ENCODE measurements at regions not wholly inside any gene's neighbourhood (a gene's known extent, or its start where the extent isn't known, plus 50 kb on each side); places are given as distances from the start of the nearest gene placed in this dataset.

DNA sequence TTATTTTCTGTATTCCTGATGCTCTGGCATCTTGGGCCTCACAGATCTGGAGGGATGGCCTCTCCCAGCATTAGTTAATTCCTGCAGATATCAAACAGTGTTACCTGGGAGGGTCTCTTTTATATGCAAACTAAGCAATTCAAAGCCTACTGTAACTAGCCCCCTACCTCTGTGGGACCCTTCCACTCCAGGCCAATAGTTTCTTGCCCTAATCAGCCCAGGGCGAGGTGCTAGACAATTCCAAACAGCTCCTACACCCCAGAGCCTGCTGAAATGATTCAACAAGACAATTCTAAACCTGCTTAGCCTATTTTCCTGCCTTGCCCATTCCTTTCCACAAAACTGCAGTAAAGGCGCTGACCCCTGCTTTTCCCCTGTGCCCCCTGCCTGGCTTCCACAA, 106.6 kb upstream of the IGSF10 start:
- TF ChIP-seq, protein P1, sequence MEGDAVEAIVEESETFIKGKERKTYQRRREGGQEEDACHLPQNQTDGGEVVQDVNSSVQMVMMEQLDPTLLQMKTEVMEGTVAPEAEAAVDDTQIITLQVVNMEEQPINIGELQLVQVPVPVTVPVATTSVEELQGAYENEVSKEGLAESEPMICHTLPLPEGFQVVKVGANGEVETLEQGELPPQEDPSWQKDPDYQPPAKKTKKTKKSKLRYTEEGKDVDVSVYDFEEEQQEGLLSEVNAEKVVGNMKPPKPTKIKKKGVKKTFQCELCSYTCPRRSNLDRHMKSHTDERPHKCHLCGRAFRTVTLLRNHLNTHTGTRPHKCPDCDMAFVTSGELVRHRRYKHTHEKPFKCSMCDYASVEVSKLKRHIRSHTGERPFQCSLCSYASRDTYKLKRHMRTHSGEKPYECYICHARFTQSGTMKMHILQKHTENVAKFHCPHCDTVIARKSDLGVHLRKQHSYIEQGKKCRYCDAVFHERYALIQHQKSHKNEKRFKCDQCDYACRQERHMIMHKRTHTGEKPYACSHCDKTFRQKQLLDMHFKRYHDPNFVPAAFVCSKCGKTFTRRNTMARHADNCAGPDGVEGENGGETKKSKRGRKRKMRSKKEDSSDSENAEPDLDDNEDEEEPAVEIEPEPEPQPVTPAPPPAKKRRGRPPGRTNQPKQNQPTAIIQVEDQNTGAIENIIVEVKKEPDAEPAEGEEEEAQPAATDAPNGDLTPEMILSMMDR (IDR thresholded peaks at IDR 0.05; ENCODE audit: low read depth, low read length) = no peak
- no peak for TF ChIP-seq POLR2A (IDR thresholded peaks at IDR 0.05; ENCODE audit: extremely low read depth, insufficient read length)
- TF ChIP-seq, protein P2, sequence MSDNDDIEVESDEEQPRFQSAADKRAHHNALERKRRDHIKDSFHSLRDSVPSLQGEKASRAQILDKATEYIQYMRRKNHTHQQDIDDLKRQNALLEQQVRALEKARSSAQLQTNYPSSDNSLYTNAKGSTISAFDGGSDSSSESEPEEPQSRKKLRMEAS (IDR thresholded peaks at IDR 0.05; ENCODE audit: low read depth, low read length) = no peak

Data from NB4 (cell line).